Endodermal cell (in vitro differentiated cells): ENCODE measurements at regions not wholly inside any gene's neighbourhood (a gene's known extent, or its start where the extent isn't known, plus 50 kb on each side); places are given as distances from the start of the nearest gene placed in this dataset.
"Not testable (repeated sequence)": the region's sequence is repeated elsewhere in the genome, so short reads cannot be mapped to it uniquely, and the experiment has no call there.

ENCODE experiments used
- DNase-seq: peaks from one replicate; pipeline ENCODE4 v3.0.0-alpha.2; 2017
- H3K27ac ChIP-seq: 2 replicates; pipeline ENCODE4 v1.5.1; 2013; ENCODE audit warnings: mild to moderate bottlenecking, low read depth, low read length, moderate library complexity
- H3K27me3 ChIP-seq: 2 replicates; pipeline ENCODE4 v1.6.1; 2013; ENCODE audit warnings: mild to moderate bottlenecking, low read length, moderate library complexity; ENCODE audit not compliant: insufficient read depth, control insufficient read depth, poor library complexity, severe bottlenecking
- H3K36me3 ChIP-seq: 2 replicates; pipeline ENCODE4 v1.7.0; 2013; ENCODE audit warnings: mild to moderate bottlenecking, low read length, moderate library complexity; ENCODE audit not compliant: control insufficient read depth, insufficient read depth
- H3K4me1 ChIP-seq: one replicate; pipeline ENCODE4 v1.7.0; 2013; ENCODE audit warnings: low read length; ENCODE audit not compliant: control insufficient read depth, insufficient read depth
- H3K4me3 ChIP-seq: 2 replicates; pipeline ENCODE4 v1.5.1; 2013; ENCODE audit warnings: mild to moderate bottlenecking, low read length, moderate library complexity
- H3K9ac ChIP-seq: 2 replicates; pipeline ENCODE4 v1.6.1; 2013; ENCODE audit warnings: mild to moderate bottlenecking, low read length, moderate library complexity; ENCODE audit not compliant: poor library complexity, severe bottlenecking; ENCODE audit errors: extremely low read depth
- H3K9me3 ChIP-seq: 2 replicates; pipeline ENCODE4 v1.6.1; 2013; ENCODE audit warnings: mild to moderate bottlenecking, low read length, moderate library complexity; ENCODE audit not compliant: control insufficient read depth
- H3K27ac Mint-ChIP-seq: 2 replicates; pipeline ENCODE4 v1.8.0; 2020; ENCODE audit warnings: mixed read lengths
- H3K27me3 Mint-ChIP-seq: 2 replicates; pipeline ENCODE4 v1.8.0; 2021; ENCODE audit warnings: mild to moderate bottlenecking, mixed read lengths; ENCODE audit not compliant: insufficient read depth
- H3K36me3 Mint-ChIP-seq: 2 replicates; pipeline ENCODE4 v1.8.0; 2020; ENCODE audit warnings: low read depth, mixed read lengths
- H3K4me1 Mint-ChIP-seq: 2 replicates; pipeline ENCODE4 v1.8.0; 2020; ENCODE audit warnings: mixed read lengths
- H3K4me3 Mint-ChIP-seq: 2 replicates; pipeline ENCODE4 v1.8.0; 2020; ENCODE audit warnings: mild to moderate bottlenecking, moderate library complexity, mixed read lengths
- H3K9me3 Mint-ChIP-seq: 2 replicates; pipeline ENCODE4 v1.8.0; 2020; ENCODE audit warnings: mild to moderate bottlenecking, mixed read lengths
- WGBS, 2 experiments: methylation state at CpG; one replicate each; pipeline versions ENCODE4 v1.1.5 to v1.1.7; 2013; ENCODE audit warnings: missing lambda C conversion rate in 2 of 2, mixed read lengths in 1 of 2; ENCODE audit not compliant: insufficient coverage in 1 of 2, insufficient read length in 1 of 2; 5-methylcytosine and 5-hydroxymethylcytosine counted together

GRCh38 chr5:71388184-71388583 is 67.3 kb upstream of the BDP1 start:
- H3K4me3 ChIP-seq, H3K27ac ChIP-seq, H3K27me3 ChIP-seq, H3K27ac Mint-ChIP-seq, H3K27me3 Mint-ChIP-seq, H3K4me1 ChIP-seq, H3K9me3 ChIP-seq, H3K36me3 Mint-ChIP-seq, H3K4me3 Mint-ChIP-seq, H3K9ac ChIP-seq, H3K36me3 ChIP-seq, DNase-seq, H3K9me3 Mint-ChIP-seq: not testable (repeated sequence)
- 71 to 83% methylated on average over 4 of the region's 4 CpGs for WGBS, 2 experiments
- H3K4me1 Mint-ChIP-seq: peaks cover 19% of the 10 kb centered on the region

- not testable (repeated sequence) for H3K4me1 ChIP-seq, H3K4me3 Mint-ChIP-seq, H3K27me3 ChIP-seq, H3K27ac ChIP-seq, H3K36me3 ChIP-seq, H3K4me3 ChIP-seq, H3K9ac ChIP-seq, H3K9me3 ChIP-seq, H3K9me3 Mint-ChIP-seq, H3K36me3 Mint-ChIP-seq, H3K27ac Mint-ChIP-seq
- Mint-ChIP-seq H3K4me1 (peaks cover 13% of the 10 kb centered on the region), H3K27me3 (peaks cover 37% of the 10 kb centered on the region)
- DNase-seq: peak; percentile 58
- 71 to 75% methylated on average over 2 to 4 of the region's 8 CpGs for WGBS, 2 experiments
These were observed 57.1 kb upstream of the BDP1 start for GRCh38 chr5:71398400-71398799.

- not testable (repeated sequence) for H3K4me3 ChIP-seq, H3K36me3 Mint-ChIP-seq, H3K9me3 Mint-ChIP-seq, H3K27ac ChIP-seq, H3K4me1 ChIP-seq, H3K9me3 ChIP-seq, H3K9ac ChIP-seq, H3K36me3 ChIP-seq, H3K27ac Mint-ChIP-seq, H3K27me3 ChIP-seq, DNase-seq, H3K4me3 Mint-ChIP-seq
- Mint-ChIP-seq H3K4me1 (peaks cover 13% of the 10 kb centered on the region), H3K27me3 (peaks cover 39% of the 10 kb centered on the region)
- 88% methylated on average over 3 of the region's 3 CpGs; no CpG with 5 or more reads in 1 of the 2 experiments for WGBS, 2 experiments
These were observed 56.6 kb upstream of the BDP1 start for GRCh38 chr5:71398859-71399258.

GRCh38 chr5:71399443-71399842 is 56.0 kb upstream of the BDP1 start:
- not testable (repeated sequence) for H3K4me3 ChIP-seq, H3K4me1 ChIP-seq, H3K4me3 Mint-ChIP-seq, H3K36me3 ChIP-seq, H3K27ac Mint-ChIP-seq, DNase-seq, H3K9me3 Mint-ChIP-seq, H3K27ac ChIP-seq, H3K27me3 ChIP-seq, H3K36me3 Mint-ChIP-seq, H3K9me3 ChIP-seq, H3K9ac ChIP-seq
- peaks cover 38% of the 10 kb centered on the region for H3K27me3 Mint-ChIP-seq
- peaks cover 13% of the 10 kb centered on the region for H3K4me1 Mint-ChIP-seq
- 100% methylated on average over 1 of the region's 3 CpGs; no CpG with 5 or more reads in 1 of the 2 experiments for WGBS, 2 experiments

- peaks cover 23% of the 10 kb centered on the region for H3K4me1 Mint-ChIP-seq
- not testable (repeated sequence) for H3K4me3 Mint-ChIP-seq, H3K9me3 ChIP-seq, H3K4me3 ChIP-seq, H3K36me3 Mint-ChIP-seq, H3K27me3 ChIP-seq, H3K9me3 Mint-ChIP-seq, H3K36me3 ChIP-seq, H3K4me1 ChIP-seq, H3K27ac ChIP-seq, H3K27ac Mint-ChIP-seq, H3K9ac ChIP-seq, DNase-seq
- 88 to 94% methylated on average over 2 to 4 of the region's 4 CpGs for WGBS, 2 experiments
- H3K27me3 Mint-ChIP-seq: peaks cover 39% of the 10 kb centered on the region
These were observed 54.8 kb upstream of the BDP1 start for GRCh38 chr5:71400626-71401025.

- not testable (repeated sequence) for H3K27me3 ChIP-seq, H3K4me1 ChIP-seq, DNase-seq, H3K9me3 ChIP-seq, H3K36me3 Mint-ChIP-seq, H3K4me3 Mint-ChIP-seq, H3K36me3 ChIP-seq, H3K4me3 ChIP-seq, H3K27ac Mint-ChIP-seq, H3K9me3 Mint-ChIP-seq, H3K9ac ChIP-seq, H3K27ac ChIP-seq
- Mint-ChIP-seq H3K27me3 (peaks cover 41% of the 10 kb centered on the region), H3K4me1 (peaks cover 25% of the 10 kb centered on the region)
- 100% methylated on average over 2 of the region's 2 CpGs; no CpG with 5 or more reads in 1 of the 2 experiments for WGBS, 2 experiments
These were observed 54.3 kb upstream of the BDP1 start for GRCh38 chr5:71401150-71401549.

- not testable (repeated sequence) for H3K36me3 Mint-ChIP-seq, H3K4me3 ChIP-seq, H3K9me3 Mint-ChIP-seq, H3K4me3 Mint-ChIP-seq, H3K36me3 ChIP-seq, H3K27me3 ChIP-seq, H3K4me1 ChIP-seq, H3K27ac ChIP-seq, DNase-seq, H3K9me3 ChIP-seq, H3K9ac ChIP-seq, H3K27ac Mint-ChIP-seq
- WGBS, 2 experiments: 100% methylated on average over 1 to 2 of the region's 3 CpGs
- H3K4me1 Mint-ChIP-seq: peaks cover 25% of the 10 kb centered on the region
- H3K27me3 Mint-ChIP-seq: peaks cover 39% of the 10 kb centered on the region
These were observed 53.9 kb upstream of the BDP1 start for GRCh38 chr5:71401564-71401963.
